ENCODE measurements at regions not wholly inside any gene's neighbourhood (a gene's known extent, or its start where the extent isn't known, plus 50 kb on each side); places are given as distances from the start of the nearest gene placed in this dataset.

- Histone ChIP-seq H3K9me3 (no peaks in the 10 kb centered on the region), H3K27ac (no peak overlapping the region), H3K4me1 (ENCODE audit: control insufficient read depth in 1 of 2, low read depth in 2 of 2) (no peaks in the 10 kb centered on the region), H3K27me3 (replicated peaks; ENCODE audit: insufficient read depth) (no peaks in the 10 kb centered on the region), H3K36me3 (no peaks in the 10 kb centered on the region), H3K4me3 (no peak overlapping the region)
- no peak for DNase-seq (ENCODE audit: low spot score)
- no peak for ATAC-seq (ENCODE audit: insufficient number of reproducible peaks, low FRiP score, low read depth)
- TF ChIP-seq CTCF (IDR thresholded peaks at IDR 0.05), result no peak
Measured at GRCh38 chr1:22259551-22260282, 116.8 kb upstream of the WNT4 start.

GRCh38 chr1:22260860-22261432 is 118.0 kb upstream of the WNT4 start:
- no peak for DNase-seq (ENCODE audit: low spot score)
- H3K9me3 ChIP-seq, result no peaks in the 10 kb centered on the region
- ATAC-seq (ENCODE audit: insufficient number of reproducible peaks, low FRiP score, low read depth), result no peak
- H3K27ac ChIP-seq, result no peak overlapping the region
- no peaks in the 10 kb centered on the region for H3K4me1 ChIP-seq (ENCODE audit: control insufficient read depth in 1 of 2, low read depth in 2 of 2)
- no peaks in the 10 kb centered on the region for H3K27me3 ChIP-seq (replicated peaks; ENCODE audit: insufficient read depth)
- H3K4me3 ChIP-seq, result no peak overlapping the region
- TF ChIP-seq CTCF (IDR thresholded peaks at IDR 0.05), result no peak
- no peaks in the 10 kb centered on the region for H3K36me3 ChIP-seq

- H3K9me3 ChIP-seq, result no peaks in the 10 kb centered on the region
- no peak for TF ChIP-seq CTCF (IDR thresholded peaks at IDR 0.05)
- no peak for DNase-seq (ENCODE audit: low spot score)
- no peak overlapping the region for H3K27ac ChIP-seq
- no peaks in the 10 kb centered on the region for H3K4me1 ChIP-seq (ENCODE audit: control insufficient read depth in 1 of 2, low read depth in 2 of 2)
- no peaks in the 10 kb centered on the region for H3K36me3 ChIP-seq
- no peak for ATAC-seq (ENCODE audit: insufficient number of reproducible peaks, low FRiP score, low read depth)
- H3K4me3 ChIP-seq, result no peak overlapping the region
- no peaks in the 10 kb centered on the region for H3K27me3 ChIP-seq (replicated peaks; ENCODE audit: insufficient read depth)
Measured at GRCh38 chr1:22261580-22261979, 118.7 kb upstream of the WNT4 start.

- DNase-seq (ENCODE audit: low spot score), result no peak
- Histone ChIP-seq H3K27ac (no peak overlapping the region), H3K9me3 (no peaks in the 10 kb centered on the region), H3K36me3 (no peaks in the 10 kb centered on the region), H3K4me3 (no peak overlapping the region), H3K4me1 (ENCODE audit: control insufficient read depth in 1 of 2, low read depth in 2 of 2) (no peaks in the 10 kb centered on the region), H3K27me3 (replicated peaks; ENCODE audit: insufficient read depth) (no peaks in the 10 kb centered on the region)
- no peak for TF ChIP-seq CTCF (IDR thresholded peaks at IDR 0.05)
- ATAC-seq (ENCODE audit: insufficient number of reproducible peaks, low FRiP score, low read depth), result no peak
Measured at GRCh38 chr1:22262583-22262982, 119.7 kb upstream of the WNT4 start.

GRCh38 chr1:22263359-22263758 is 120.5 kb upstream of the WNT4 start:
- no peak for TF ChIP-seq CTCF (IDR thresholded peaks at IDR 0.05)
- Histone ChIP-seq H3K36me3 (no peaks in the 10 kb centered on the region), H3K4me1 (ENCODE audit: control insufficient read depth in 1 of 2, low read depth in 2 of 2) (no peaks in the 10 kb centered on the region), H3K27ac (no peak overlapping the region), H3K9me3 (no peaks in the 10 kb centered on the region), H3K27me3 (replicated peaks; ENCODE audit: insufficient read depth) (no peaks in the 10 kb centered on the region), H3K4me3 (no peak overlapping the region)
- ATAC-seq (ENCODE audit: insufficient number of reproducible peaks, low FRiP score, low read depth) (no peak), DNase-seq (ENCODE audit: low spot score) (no peak)

Measured in thoracic aorta (tissue), 2 donors.